GM12873 (cell line): ENCODE measurements at regions not wholly inside any gene's neighbourhood (a gene's known extent, or its start where the extent isn't known, plus 50 kb on each side); places are given as distances from the start of the nearest gene placed in this dataset.

Experiments used
- TF ChIP-seq, protein P1 (sequence below): IDR thresholded peaks from 2 replicates; pipeline ENCODE4 v1.5.1; 2012; ENCODE audit warnings: low read depth, mild to moderate bottlenecking, moderate library complexity, low read length, control low read depth; ENCODE audit not compliant: insufficient read depth; ENCODE audit errors: missing control alignments

DNA sequence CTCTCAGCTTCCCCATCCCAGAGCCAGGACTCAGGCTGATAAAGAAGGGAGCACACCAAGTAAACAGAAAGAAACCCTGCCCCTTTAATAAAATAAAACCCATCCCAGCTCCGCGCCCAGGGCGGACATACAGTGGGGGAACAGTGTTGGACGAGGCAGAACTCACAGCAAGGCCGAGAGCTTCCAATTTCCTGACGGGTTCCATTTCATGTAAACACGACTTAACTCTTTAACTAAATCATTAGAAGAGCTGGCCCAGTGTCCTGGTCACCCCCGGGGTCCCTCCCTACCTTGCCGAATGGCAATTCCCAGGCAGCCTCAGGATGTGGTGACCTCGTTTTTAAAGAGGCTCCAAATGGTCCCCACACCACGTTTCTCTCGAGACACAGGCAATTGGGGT lies 340.7 kb downstream of the FOXL1 start:
- TF ChIP-seq, protein P1, sequence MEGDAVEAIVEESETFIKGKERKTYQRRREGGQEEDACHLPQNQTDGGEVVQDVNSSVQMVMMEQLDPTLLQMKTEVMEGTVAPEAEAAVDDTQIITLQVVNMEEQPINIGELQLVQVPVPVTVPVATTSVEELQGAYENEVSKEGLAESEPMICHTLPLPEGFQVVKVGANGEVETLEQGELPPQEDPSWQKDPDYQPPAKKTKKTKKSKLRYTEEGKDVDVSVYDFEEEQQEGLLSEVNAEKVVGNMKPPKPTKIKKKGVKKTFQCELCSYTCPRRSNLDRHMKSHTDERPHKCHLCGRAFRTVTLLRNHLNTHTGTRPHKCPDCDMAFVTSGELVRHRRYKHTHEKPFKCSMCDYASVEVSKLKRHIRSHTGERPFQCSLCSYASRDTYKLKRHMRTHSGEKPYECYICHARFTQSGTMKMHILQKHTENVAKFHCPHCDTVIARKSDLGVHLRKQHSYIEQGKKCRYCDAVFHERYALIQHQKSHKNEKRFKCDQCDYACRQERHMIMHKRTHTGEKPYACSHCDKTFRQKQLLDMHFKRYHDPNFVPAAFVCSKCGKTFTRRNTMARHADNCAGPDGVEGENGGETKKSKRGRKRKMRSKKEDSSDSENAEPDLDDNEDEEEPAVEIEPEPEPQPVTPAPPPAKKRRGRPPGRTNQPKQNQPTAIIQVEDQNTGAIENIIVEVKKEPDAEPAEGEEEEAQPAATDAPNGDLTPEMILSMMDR = no peak

DNA sequence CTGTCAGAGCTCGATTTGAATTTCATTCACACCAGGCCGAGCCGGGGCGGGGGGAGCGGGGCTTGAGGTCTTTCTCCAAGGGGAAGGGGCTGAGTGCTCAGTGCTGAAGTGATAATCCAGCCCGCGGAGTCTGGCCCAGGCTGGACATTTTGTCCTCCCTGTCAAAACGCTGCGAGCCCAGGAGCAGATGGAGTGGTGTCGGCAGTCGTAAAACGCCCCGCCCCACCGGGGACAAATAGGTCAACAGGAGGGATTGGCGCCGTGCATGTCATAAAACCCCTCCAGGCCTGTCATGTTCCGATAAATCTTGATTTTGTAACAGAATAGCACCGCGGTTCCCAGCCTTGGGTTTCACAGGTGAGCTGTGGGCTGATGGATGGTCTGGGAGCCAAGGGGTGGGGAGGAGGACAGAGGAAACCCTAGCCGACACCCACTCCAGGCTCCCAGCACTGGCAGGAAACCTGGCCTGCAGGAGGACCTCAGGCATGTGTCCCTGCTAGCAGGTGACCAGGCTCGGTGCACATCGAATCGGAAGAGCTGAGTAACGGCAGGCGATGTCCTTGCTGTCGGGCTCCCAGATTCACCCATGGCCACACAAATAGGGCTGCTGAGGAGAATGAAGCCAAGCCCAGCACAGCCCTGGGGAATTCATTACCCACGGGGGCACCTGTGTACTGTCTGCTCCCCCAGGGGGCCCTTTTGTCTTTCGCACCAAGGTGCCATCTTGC lies 341.4 kb downstream of the FOXL1 start:
- TF ChIP-seq, protein P1 = no peak

DNA sequence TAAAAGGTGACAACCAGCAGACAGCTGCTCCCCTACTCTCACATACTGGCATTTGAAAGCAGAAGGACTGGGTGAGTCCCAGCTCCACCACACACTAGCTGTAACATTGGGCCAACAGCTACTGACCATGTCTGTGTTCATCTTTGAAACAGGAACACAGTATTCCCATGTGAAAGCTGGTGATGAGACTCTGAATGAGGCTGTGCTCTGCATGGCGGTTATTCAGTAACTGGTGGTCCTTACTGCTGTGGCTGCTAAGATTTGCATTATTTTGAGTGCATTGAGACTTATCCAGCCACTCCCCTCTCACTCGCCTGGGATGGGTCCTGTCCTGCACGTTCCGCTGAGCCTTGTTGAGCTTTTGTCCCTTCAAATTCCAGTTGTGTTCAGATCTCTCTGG lies 342.9 kb downstream of the FOXL1 start:
- TF ChIP-seq, protein P1 = no peak

DNA sequence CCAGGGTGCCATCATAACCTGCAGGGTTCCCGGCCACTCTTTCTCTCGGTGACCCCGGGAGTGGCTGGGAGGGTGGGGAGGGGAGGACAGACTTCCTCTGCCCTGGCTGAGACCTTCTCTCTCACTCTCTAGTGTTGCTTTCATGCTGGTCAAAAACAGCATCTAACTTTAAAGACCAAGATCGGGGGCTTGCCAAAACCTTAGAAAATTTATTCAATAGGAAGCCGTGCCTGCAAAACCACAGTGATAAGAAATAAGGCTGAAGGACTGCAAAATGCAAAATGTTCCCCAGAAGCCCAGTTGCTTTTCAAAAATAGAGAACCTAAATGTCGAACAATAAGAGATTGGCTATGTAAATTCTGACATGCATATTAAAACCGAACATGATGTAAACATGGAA lies 344.0 kb downstream of the FOXL1 start:
- TF ChIP-seq, protein P1 = no peak

DNA sequence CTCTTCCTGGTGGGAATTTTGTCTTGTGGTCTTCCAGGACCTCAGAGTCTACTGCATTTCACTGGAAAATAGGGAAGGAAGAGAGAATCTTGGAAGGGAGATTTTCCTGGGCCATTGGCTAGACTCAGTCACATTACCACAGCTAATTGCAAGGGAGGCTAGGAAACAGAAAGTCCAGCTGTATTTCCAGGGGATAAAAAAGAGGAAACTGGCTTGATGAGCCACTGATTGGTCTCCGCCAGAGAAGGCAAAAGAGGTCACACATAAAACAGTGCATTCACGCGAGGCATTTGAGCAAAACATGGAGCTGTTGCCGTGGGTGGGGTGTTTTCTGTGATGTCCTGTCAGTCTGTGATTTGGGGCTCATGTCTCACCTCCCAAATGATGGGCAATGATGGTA lies 345.3 kb downstream of the FOXL1 start:
- TF ChIP-seq, protein P1 = no peak

DNA sequence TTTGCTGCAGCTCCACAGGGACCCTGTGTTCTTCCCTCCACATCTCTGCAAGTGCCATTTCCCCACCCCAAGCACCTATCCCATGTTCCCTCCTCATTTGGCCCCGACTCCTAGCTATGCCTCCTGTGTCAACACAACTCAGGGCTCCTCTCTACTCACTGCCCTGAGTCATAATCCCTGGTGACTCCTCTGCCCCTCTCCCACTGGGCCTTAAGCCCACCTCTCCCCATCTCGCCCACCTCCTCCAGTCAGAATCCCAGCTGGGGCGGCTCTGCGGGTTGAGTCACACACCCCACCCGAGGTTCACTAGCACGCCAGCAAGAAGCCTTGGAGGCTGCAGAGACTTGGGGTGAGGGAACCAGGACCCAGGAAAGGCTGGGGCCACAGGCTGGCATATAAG lies 346.2 kb downstream of the FOXL1 start:
- TF ChIP-seq, protein P1 = no peak

DNA sequence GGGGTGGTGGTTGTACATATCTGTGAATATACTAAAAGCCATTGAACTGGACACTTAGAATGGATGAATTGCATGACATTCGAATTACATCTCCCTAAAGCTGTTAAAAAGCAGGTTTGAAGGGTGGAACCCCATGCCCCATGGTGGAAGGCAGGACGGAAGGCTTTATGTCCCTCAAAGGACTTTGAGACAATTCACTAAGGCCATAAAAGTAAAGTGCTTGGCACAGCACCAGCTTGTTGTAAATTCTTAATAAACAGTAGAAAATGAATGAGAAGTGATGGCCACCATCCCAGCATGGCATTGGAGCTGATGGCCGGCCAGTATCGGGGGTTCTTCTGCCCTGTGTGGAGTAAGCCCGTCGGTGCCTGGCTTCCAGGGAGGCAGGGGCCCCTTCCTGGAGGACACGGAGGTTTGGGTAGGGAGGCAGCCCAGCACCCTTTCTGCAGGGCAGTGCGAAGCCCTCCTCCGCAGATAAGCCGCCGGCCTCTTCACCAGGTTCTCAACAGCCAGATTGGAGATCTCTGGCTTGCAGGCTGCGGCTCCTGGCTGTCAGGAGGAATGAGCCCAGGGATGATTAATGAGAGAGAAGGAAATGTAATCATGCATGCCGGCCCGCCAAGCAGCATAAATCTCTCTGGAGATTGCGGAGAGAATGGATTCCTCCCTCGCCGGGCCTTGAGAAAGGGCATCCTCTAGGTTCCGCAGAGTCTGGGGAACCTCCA lies 346.9 kb downstream of the FOXL1 start:
- TF ChIP-seq, protein P1 = no peak
